ENCODE measurements at regions not wholly inside any gene's neighbourhood (a gene's known extent, or its start where the extent isn't known, plus 50 kb on each side); places are given as distances from the start of the nearest gene placed in this dataset.

DNA sequence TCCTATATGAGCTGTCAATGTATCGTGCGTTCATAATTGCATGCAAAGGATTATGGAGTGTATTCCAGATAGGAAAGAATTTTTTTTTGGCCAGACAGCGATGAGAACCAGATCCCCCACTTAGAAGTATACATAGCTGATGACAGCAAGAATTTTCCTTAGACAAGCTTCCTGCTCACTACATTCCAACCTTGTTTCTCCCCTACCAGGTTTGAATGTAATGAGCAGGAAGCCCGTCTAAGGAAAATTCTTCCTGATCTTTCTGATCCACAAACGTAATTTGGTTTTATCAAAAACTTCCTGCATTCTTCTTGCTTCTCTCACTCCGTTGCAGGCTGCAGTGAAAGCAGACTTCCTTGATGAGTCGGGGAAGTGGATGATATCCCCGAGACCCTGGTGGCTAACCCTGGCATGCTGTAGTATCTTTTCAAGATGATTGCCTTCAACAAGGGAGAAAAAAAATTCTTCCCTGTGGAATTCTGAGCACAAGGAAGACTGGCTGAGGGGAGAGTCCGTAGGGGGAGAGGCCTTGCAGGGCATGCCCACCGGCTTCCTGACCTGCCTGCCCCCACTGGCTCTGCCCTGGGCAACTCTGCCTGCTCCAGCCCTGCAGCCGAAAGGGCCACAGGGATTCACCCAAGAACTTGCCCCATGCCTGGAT is 243.1 kb downstream of the TLE3 start:
- Histone ChIP-seq H3K27me3 (ENCODE audit: control insufficient read depth, insufficient read depth, low read length) (peaks cover 3% of the 10 kb centered on the region), H3K4me1 (ENCODE audit: control insufficient read depth, insufficient read depth, low read length) (peaks cover 11% of the 10 kb centered on the region), H3K4me3 (ENCODE audit: low read length) (no peak overlapping the region), H3K9me3 (replicated peaks; ENCODE audit: low read length) (no peaks in the 10 kb centered on the region), H3K4me2 (ENCODE audit: low read length) (no peak overlapping the region), H3K9ac (ENCODE audit: low read depth, low read length) (no peak overlapping the region), H3K36me3 (ENCODE audit: insufficient read depth, low read length) (no peaks in the 10 kb centered on the region)

- Histone ChIP-seq H3K4me3 (ENCODE audit: low read length) (no peak overlapping the region), H3K36me3 (ENCODE audit: insufficient read depth, low read length) (no peaks in the 10 kb centered on the region), H3K4me1 (ENCODE audit: control insufficient read depth, insufficient read depth, low read length) (peaks cover 11% of the 10 kb centered on the region), H3K9ac (ENCODE audit: low read depth, low read length) (no peak overlapping the region), H3K4me2 (ENCODE audit: low read length) (no peak overlapping the region), H3K27me3 (ENCODE audit: control insufficient read depth, insufficient read depth, low read length) (peaks cover under 1% of the 10 kb centered on the region), H3K9me3 (replicated peaks; ENCODE audit: low read length) (no peaks in the 10 kb centered on the region)
Measured at GRCh38 chr15:69855258-69856000, 242.3 kb downstream of the TLE3 start.

DNA sequence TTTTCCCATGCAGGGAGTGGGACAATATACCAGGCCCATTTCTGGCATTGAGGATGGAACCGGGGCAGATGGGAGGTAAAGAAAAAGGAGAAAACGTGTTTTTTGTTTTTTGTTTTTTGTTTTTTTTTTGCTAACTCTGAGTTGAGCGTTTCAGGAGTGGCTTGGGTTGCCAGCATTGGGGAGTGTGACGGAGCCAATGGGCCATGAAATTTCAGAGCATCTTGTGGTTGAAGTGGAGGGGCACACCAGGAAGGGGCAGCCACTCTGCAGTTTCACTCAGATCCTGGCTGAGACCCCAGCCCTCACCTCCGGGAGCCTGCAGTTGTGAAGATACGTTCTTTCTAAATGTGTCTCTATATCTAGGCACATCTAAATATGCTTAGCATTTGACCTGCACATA is 240.5 kb downstream of the TLE3 start:
- no peak overlapping the region for H3K4me2 ChIP-seq (ENCODE audit: low read length)
- no peak overlapping the region for H3K9ac ChIP-seq (ENCODE audit: low read depth, low read length)
- no peaks in the 10 kb centered on the region for H3K9me3 ChIP-seq (replicated peaks; ENCODE audit: low read length)
- no peaks in the 10 kb centered on the region for H3K36me3 ChIP-seq (ENCODE audit: insufficient read depth, low read length)
- H3K4me3 ChIP-seq (ENCODE audit: low read length), result no peak overlapping the region
- H3K27me3 ChIP-seq (ENCODE audit: control insufficient read depth, insufficient read depth, low read length), result peaks cover 1% of the 10 kb centered on the region
- peaks cover 11% of the 10 kb centered on the region for H3K4me1 ChIP-seq (ENCODE audit: control insufficient read depth, insufficient read depth, low read length)

- no peak overlapping the region for H3K4me3 ChIP-seq (ENCODE audit: low read length)
Measured at GRCh38 chr15:69857686-69858391, 239.9 kb downstream of the TLE3 start.

DNA sequence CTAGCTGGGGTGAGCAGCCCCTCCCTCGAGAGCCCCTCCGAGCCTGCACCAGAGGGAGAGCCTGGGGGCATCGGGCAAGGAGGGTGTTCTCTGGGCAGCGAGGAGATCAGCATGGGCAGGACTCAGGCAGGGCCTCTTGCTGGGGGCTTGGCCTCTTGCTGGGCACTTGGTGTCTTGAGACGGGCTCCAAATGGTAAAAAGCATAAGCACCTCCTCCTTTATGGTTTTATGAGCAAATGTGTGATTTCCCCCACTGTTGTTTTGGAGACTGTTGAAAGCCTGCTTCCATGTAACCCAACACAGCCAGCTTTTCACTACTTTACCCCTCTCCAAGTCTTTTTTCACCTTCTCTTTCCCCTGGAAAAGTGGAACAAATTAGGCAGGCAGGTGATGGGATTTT is 239.3 kb downstream of the TLE3 start:
- H3K4me1 ChIP-seq (ENCODE audit: control insufficient read depth, insufficient read depth, low read length), result peaks cover 5% of the 10 kb centered on the region
- H3K27me3 ChIP-seq (ENCODE audit: control insufficient read depth, insufficient read depth, low read length), result peaks cover 5% of the 10 kb centered on the region
- no peak overlapping the region for H3K9ac ChIP-seq (ENCODE audit: low read depth, low read length)
- H3K36me3 ChIP-seq (ENCODE audit: insufficient read depth, low read length), result no peaks in the 10 kb centered on the region
- no peak overlapping the region for H3K4me2 ChIP-seq (ENCODE audit: low read length)
- no peak overlapping the region for H3K4me3 ChIP-seq (ENCODE audit: low read length)
- no peaks in the 10 kb centered on the region for H3K9me3 ChIP-seq (replicated peaks; ENCODE audit: low read length)

More at GRCh38 chr15:69857686-69858391, 239.9 kb downstream of the TLE3 start:
- Histone ChIP-seq H3K9me3 (replicated peaks; ENCODE audit: low read length) (no peaks in the 10 kb centered on the region), H3K4me1 (ENCODE audit: control insufficient read depth, insufficient read depth, low read length) (peaks cover 11% of the 10 kb centered on the region), H3K27me3 (ENCODE audit: control insufficient read depth, insufficient read depth, low read length) (peaks cover 3% of the 10 kb centered on the region), H3K9ac (ENCODE audit: low read depth, low read length) (no peak overlapping the region), H3K4me2 (ENCODE audit: low read length) (no peak overlapping the region), H3K36me3 (ENCODE audit: insufficient read depth, low read length) (no peaks in the 10 kb centered on the region)

DNA sequence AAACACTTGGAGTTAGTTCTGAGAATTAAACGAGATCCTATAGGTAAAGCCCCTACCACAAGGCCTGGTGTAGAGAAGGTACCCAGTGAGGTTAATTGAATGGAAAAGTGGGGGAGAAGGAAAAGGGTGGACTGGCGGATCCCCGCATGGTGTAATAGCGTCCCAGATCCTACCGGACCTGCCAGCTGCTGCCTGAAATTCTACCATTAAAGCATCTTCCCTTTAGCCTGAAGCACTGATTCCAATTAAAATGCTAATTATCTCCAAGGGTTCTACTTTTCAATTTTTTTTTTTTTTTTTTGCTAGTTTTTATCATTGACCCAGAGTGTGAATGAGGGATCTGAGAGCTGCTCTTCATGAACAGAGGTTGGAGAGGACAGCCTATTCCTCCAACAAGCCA is 237.9 kb downstream of the TLE3 start:
- no peaks in the 10 kb centered on the region for H3K4me1 ChIP-seq (ENCODE audit: control insufficient read depth, insufficient read depth, low read length)
- no peaks in the 10 kb centered on the region for H3K36me3 ChIP-seq (ENCODE audit: insufficient read depth, low read length)
- peaks cover 10% of the 10 kb centered on the region for H3K27me3 ChIP-seq (ENCODE audit: control insufficient read depth, insufficient read depth, low read length)
- no peaks in the 10 kb centered on the region for H3K9me3 ChIP-seq (replicated peaks; ENCODE audit: low read length)
- no peak overlapping the region for H3K4me2 ChIP-seq (ENCODE audit: low read length)
- no peak overlapping the region for H3K4me3 ChIP-seq (ENCODE audit: low read length)
- H3K9ac ChIP-seq (ENCODE audit: low read depth, low read length), result no peak overlapping the region

DNA sequence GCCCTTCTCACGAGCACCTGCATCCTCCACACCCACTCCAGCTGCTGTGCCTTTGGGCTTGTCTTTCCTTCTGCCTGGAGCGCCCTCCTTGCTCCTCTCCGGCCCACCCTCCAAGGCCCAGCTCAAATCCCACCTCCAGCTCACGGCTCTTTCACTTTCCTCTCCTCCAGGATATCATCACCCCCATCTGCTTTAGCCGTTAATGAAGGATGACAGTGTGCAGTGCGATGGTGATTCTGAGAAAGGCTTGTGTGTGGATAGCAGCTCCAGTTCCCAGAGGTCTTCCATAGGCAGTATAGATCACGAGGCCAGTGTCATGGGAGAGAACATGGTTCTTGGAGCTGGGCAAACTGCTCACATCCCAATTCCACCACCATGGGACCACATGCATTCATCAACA is 237.4 kb downstream of the TLE3 start:
- H3K4me3 ChIP-seq (ENCODE audit: low read length), result no peak overlapping the region
- no peaks in the 10 kb centered on the region for H3K36me3 ChIP-seq (ENCODE audit: insufficient read depth, low read length)
- no peak overlapping the region for H3K4me2 ChIP-seq (ENCODE audit: low read length)
- no peaks in the 10 kb centered on the region for H3K9me3 ChIP-seq (replicated peaks; ENCODE audit: low read length)
- no peaks in the 10 kb centered on the region for H3K4me1 ChIP-seq (ENCODE audit: control insufficient read depth, insufficient read depth, low read length)
- H3K9ac ChIP-seq (ENCODE audit: low read depth, low read length), result no peak overlapping the region
- peaks cover 10% of the 10 kb centered on the region for H3K27me3 ChIP-seq (ENCODE audit: control insufficient read depth, insufficient read depth, low read length)

GRCh38 chr15:69860921-69861320 is 236.8 kb downstream of the TLE3 start:
- no peak overlapping the region for H3K9ac ChIP-seq (ENCODE audit: low read depth, low read length)
- H3K36me3 ChIP-seq (ENCODE audit: insufficient read depth, low read length), result no peaks in the 10 kb centered on the region
- no peaks in the 10 kb centered on the region for H3K9me3 ChIP-seq (replicated peaks; ENCODE audit: low read length)
- no peak overlapping the region for H3K4me2 ChIP-seq (ENCODE audit: low read length)
- H3K4me3 ChIP-seq (ENCODE audit: low read length), result no peak overlapping the region
- no peaks in the 10 kb centered on the region for H3K4me1 ChIP-seq (ENCODE audit: control insufficient read depth, insufficient read depth, low read length)
- H3K27me3 ChIP-seq (ENCODE audit: control insufficient read depth, insufficient read depth, low read length), result peaks cover 10% of the 10 kb centered on the region

GRCh38 chr15:69861331-69862171 is 236.2 kb downstream of the TLE3 start:
- no peaks in the 10 kb centered on the region for H3K36me3 ChIP-seq (ENCODE audit: insufficient read depth, low read length)
- H3K4me3 ChIP-seq (ENCODE audit: low read length), result no peak overlapping the region
- H3K27me3 ChIP-seq (ENCODE audit: control insufficient read depth, insufficient read depth, low read length), result peaks cover 10% of the 10 kb centered on the region
- H3K9me3 ChIP-seq (replicated peaks; ENCODE audit: low read length), result no peaks in the 10 kb centered on the region
- no peaks in the 10 kb centered on the region for H3K4me1 ChIP-seq (ENCODE audit: control insufficient read depth, insufficient read depth, low read length)
- no peak overlapping the region for H3K9ac ChIP-seq (ENCODE audit: low read depth, low read length)
- H3K4me2 ChIP-seq (ENCODE audit: low read length), result no peak overlapping the region

- Histone ChIP-seq H3K4me2 (ENCODE audit: low read length) (no peak overlapping the region), H3K9me3 (replicated peaks; ENCODE audit: low read length) (no peaks in the 10 kb centered on the region), H3K4me1 (ENCODE audit: control insufficient read depth, insufficient read depth, low read length) (no peaks in the 10 kb centered on the region), H3K27me3 (ENCODE audit: control insufficient read depth, insufficient read depth, low read length) (peaks cover 10% of the 10 kb centered on the region), H3K9ac (ENCODE audit: low read depth, low read length) (no peak overlapping the region), H3K4me3 (ENCODE audit: low read length) (no peak overlapping the region), H3K36me3 (ENCODE audit: insufficient read depth, low read length) (no peaks in the 10 kb centered on the region)
Measured at GRCh38 chr15:69862540-69862939, 235.2 kb downstream of the TLE3 start.

- no peaks in the 10 kb centered on the region for H3K9me3 ChIP-seq (replicated peaks; ENCODE audit: low read length)
- H3K4me1 ChIP-seq (ENCODE audit: control insufficient read depth, insufficient read depth, low read length), result no peaks in the 10 kb centered on the region
- no peak overlapping the region for H3K4me3 ChIP-seq (ENCODE audit: low read length)
- peaks cover 15% of the 10 kb centered on the region for H3K27me3 ChIP-seq (ENCODE audit: control insufficient read depth, insufficient read depth, low read length)
- H3K9ac ChIP-seq (ENCODE audit: low read depth, low read length), result no peak overlapping the region
- H3K36me3 ChIP-seq (ENCODE audit: insufficient read depth, low read length), result no peaks in the 10 kb centered on the region
- H3K4me2 ChIP-seq (ENCODE audit: low read length), result no peak overlapping the region
Measured at GRCh38 chr15:69863446-69863845, 234.3 kb downstream of the TLE3 start.
